ENCODE measurements at regions not wholly inside any gene's neighbourhood (a gene's known extent, or its start where the extent isn't known, plus 50 kb on each side); places are given as distances from the start of the nearest gene placed in this dataset.
"Not testable (repeated sequence)": the region's sequence is repeated elsewhere in the genome, so short reads cannot be mapped to it uniquely, and the experiment has no call there.

DNA sequence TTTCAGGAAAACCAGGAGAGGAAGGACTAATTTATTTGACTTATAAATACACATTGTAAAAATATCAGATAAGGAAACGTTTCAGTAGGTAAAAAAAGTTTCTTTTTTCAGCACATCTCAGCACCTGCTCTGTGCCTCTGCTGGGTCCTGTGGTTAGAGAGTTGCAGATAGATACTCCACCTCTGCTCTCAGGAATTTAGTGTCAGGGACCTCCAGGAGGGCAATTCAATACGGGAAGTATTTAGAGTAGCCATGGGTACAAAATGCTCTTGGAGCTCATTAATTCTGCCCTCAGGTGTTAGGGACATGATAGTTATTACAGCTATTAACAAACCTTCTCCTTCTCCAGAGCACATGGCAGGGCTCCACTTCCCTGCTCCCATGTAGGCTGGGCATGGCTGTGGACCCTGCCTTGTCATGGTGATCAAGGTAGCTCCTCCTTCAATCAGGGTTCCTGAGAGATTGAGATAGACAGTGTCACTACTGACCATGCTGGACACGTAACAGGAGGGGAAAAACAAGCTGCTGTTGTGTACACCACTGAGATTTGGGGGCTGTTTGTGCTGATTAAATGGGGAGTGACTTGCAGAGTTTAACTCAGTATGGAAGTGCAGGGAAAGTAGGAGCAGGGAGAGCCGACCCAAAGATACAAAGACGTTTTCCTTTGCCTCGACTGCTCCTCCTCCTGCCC, 185.6 kb upstream of the COPS8 start:
- DNase-seq (ENCODE audit: low spot score), result no peak

GRCh38 chr2:236901956-236902355, 183.7 kb upstream of the COPS8 start:
- DNase-seq (ENCODE audit: low spot score), result no peak

DNA sequence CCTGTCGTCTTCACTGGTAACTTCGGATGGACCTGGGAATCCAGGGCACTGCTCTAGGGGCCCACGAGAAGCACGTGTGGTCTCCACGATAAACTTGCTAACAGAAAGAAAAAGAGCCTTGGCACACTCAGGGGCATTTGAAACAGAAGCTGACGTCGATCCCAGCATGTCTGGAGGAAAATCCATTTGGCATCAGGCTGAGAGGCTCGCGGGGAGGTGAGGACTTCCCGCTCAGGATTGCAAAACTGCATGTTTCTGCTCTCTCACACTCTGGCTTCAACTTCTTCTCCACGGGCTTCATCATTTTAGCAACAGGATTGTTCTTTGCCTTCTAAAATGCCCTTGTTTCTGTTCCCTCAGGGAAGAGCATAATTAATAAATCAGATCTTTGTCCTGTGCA, 181.7 kb upstream of the COPS8 start:
- no peak for DNase-seq (ENCODE audit: low spot score)

- no peak for DNase-seq (ENCODE audit: low spot score)
Observed at GRCh38 chr2:236904389-236905263, 181.1 kb upstream of the COPS8 start.

DNA sequence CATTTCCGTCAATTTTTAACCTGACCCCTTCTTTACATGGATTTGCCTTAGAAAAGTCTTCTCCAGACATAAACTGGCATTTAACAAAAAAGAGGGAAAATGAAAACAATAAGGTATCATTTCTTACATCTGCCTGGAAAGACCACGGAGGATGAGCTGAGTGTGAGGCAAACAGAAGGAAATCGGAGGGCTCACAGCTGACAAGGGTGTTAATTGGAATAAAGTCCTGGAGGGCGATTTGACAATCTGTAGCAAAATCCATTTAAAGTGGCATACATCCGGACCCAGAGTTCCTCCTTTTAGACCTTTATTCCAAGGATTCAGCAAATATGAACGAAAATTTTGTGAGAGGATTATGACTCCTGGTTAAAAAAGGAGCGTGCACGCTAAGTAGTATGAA, 179.7 kb upstream of the COPS8 start:
- no peak for DNase-seq (ENCODE audit: low spot score)

GRCh38 chr2:236908439-236909192, 177.1 kb upstream of the COPS8 start:
- DNase-seq (ENCODE audit: low spot score), result no peak

DNA sequence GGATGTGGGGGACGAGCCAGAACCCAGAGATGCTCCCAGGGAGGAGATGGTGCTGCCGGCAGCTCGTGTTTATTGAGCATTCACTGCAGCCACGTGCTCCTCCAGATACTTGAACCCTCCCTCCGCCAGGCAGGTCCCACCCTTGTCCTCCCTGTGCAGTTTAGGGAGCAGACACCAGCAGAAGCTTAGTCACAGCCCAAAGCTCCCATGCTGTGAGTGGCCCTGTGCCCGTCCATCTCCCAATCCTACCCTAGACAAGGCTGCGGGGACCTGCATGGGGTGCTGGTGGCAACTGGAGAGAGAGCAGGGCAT, 176.5 kb upstream of the COPS8 start:
- no peak for DNase-seq (ENCODE audit: low spot score)

DNA sequence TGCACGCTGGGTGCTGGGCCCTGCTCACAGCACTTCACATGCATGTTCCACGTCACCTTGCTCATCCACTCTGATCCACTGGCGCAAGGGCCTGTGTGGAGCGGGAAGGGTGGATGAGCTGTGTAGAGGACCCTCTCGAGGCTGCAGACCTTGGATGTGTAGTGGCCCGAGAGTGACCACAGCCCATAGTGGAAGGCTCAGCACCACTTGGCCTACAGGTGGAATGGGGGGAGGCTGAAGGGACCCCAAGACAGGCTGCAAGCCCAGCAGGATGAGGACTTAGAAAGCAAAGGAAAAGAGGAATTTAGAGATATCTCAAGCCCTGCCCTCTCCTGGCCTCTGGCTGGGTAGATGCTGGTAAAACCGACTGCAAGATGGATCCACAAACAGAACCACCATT, 175.9 kb upstream of the COPS8 start:
- no peak for DNase-seq (ENCODE audit: low spot score)

DNA sequence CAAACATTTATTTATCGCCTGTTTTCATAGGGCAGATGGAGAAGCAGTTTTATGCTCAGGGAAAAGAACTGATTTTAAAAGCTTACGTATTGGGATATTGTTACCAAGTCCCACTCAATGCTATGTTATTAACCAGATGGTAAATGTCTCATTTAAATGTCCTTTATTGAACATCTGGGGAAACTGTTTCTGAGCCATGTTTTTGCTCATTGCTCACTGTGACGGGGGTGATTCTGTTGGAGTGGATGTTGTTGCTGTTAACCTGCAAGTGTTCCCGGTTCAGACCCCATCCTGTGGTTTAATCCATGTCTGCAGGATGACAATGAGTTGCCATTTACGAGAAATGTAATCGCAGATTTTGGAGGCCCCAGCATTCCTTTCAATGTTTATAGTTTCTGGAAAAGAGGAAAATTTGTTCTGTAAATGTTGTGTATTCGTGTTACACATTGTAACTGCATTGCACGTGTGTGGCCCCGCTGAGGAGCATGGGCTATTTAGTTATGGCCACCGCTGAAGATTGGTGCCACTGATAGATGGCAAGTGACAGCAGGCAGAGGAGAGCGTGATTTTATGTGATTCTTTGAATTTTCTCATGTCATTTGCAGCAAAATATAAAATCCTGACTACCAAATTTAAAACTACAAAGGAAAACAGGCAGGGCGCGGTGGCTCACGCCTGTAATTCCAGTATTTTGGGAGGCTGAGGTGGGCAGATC, 174.8 kb upstream of the COPS8 start:
- DNase-seq (ENCODE audit: low spot score), result no peak

DNA sequence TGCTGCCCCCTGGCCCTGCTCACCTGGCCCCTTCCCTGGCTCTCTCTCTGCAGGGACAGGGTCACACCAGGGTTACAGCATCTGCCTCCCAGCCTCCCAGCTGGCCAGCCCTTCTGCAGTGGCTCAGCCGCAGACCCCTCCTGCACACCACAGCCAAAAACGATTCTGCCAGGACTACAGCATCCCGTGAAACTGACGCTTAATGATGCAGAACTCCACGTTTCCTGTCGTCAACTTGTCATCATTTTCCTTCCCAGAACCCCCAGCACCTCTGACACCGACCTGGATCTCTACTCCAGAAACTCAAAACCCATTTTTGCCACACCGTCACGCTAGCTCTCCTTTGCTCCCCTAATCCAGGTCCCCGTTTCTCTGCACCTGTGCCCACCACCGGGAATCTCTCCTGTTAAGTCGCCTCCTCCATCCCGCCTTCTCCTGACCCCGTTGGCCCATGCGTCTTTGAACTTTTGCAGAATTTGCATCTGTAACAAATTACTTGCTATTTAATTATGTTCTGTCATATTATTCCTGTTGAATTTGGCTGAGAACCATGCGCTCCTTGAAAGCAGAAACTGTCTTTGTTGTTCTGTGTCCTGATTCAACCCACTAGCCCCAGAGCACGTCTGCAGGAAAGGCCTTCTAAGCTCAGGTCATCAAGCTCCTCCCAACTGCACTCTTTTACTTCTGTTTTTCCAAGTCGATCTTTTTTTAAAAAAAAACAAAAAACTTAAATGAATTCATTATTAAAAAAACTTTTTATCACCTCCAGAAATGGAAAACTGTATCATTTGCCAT, 173.2 kb upstream of the COPS8 start:
- no peak for DNase-seq (ENCODE audit: low spot score)

- no peak for DNase-seq (ENCODE audit: low spot score)
Observed at GRCh38 chr2:236915186-236915585, 170.5 kb upstream of the COPS8 start.

GRCh38 chr2:236915726-236916125, 170.0 kb upstream of the COPS8 start:
- DNase-seq (ENCODE audit: low spot score), result no peak

- DNase-seq (ENCODE audit: low spot score), result no peak
Observed at GRCh38 chr2:236916181-236916580, 169.5 kb upstream of the COPS8 start.

GRCh38 chr2:236916651-236917050, 169.0 kb upstream of the COPS8 start:
- DNase-seq (ENCODE audit: low spot score), result no peak

- no peak for DNase-seq (ENCODE audit: low spot score)
Observed at GRCh38 chr2:236917164-236917563, 168.5 kb upstream of the COPS8 start.

- no peak for DNase-seq (ENCODE audit: low spot score)
Observed at GRCh38 chr2:236918545-236918944, 167.1 kb upstream of the COPS8 start.

DNA sequence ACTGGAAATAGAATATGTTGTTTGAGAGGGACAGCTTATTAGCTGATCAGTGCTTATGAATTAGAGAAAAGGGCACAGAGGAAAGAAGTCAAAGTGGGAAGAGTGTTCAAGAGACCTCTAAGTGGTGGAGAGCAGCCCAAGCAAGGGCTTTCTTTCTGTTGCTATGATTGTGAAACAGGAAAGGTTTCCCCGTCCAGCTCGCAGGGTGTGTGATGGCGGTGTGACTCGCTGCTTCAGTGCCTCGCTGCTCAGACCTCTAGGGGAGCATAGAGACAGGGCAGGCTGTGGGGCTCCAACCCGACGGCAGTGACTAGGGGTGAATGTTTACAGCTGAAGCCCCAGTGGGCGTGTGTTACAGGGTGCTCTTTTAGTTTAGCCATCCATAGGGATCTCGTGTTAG, 166.5 kb upstream of the COPS8 start:
- DNase-seq (ENCODE audit: low spot score), result no peak

DNA sequence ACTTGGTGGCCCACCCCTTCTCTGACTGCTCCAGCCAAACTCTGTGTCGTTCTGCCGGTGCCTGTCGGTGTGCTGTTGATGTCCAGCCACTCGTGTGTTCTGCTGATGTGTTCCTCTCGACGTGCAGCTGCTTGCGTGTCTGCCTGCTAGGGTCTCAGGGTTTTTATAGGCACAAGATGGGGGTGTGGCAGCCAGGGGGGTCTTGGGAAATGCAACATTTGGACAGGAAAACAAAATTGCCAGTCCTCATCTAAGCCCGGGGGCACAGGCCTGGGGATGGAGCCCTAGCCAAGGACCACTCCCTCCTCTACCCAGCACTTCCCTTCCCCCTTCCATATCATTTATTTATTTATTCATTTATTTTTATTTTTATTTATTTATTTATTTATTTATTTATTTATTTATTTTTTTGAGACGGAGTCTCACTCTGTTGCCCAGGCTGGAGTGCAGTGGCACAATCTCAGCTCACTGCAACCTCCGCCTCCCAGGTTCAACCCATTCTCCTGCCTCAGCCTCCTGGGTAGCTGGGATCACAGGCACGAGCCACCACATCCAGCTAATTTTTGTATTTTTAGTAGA, 165.8 kb upstream of the COPS8 start:
- not testable (repeated sequence) for DNase-seq (ENCODE audit: low spot score)

DNA sequence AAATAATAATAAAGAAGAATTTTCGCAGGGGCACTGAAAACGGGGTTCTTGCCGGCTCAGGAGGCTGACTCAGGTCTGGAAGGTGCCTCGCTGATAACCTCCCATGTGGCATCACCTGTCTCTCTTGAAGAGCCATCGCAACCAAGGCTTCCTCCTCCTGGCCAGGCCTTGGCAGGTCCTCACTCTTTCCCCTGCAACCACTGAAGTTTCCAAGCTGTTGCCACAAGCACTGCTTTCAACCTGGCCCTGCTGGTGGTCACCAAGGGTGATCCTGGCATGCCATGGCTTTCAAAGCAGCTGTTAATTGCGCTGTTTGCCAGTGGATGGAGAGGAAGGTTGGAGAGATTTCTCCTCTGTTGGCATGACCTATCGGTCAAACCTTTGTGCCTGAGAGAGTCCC, 163.6 kb upstream of the COPS8 start:
- DNase-seq (ENCODE audit: low spot score), result no peak

DNA sequence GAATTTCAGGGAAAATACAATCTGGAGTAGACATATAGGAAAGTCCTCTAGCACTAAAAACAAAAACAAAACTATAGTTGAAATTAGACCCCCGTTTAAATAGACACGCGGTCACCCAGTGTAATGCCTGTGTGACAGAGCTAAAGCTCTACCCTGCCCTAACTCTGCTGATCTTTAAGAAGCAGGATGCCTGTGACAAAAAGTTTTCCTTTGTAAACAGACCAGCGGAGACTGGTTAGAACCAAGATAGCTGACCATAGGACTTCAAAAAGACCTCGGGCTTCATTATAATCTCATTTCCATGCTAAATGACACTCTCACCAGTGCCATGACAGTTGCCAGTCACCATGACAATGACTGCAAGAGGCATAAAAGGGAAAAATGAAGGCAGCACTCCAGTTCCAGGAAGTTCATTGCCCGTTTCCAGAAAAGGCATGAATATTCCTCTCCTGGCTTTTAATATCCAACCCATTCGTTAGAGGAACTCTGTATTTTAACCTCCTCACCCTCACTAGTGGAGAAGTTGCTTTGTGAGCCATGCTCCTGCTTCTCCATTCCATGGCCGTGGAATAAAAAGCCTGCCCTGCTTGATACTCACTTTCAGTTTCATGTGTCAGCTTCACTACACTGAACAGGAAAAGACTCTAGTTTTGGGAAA, 157.2 kb upstream of the COPS8 start:
- no peak for DNase-seq (ENCODE audit: low spot score)

All from cerebellar cortex (tissue), 1 donor.